Endothelial cell of umbilical vein (primary cell): ENCODE measurements at regions not wholly inside any gene's neighbourhood (a gene's known extent, or its start where the extent isn't known, plus 50 kb on each side); places are given as distances from the start of the nearest gene placed in this dataset.

Experiments used
- CTCF ChIP-seq, 2 donors: IDR thresholded peaks; 1 replicate in 1 of 2; 2 replicates in 1 of 2; pipeline ENCODE4 v1.5.1; 2011; ENCODE audit warnings: low read length in 2 of 2, mild to moderate bottlenecking in 2 of 2, moderate library complexity in 2 of 2, control low read depth in 1 of 2, inconsistent platforms in 1 of 2, low read depth in 1 of 2; ENCODE audit not compliant: insufficient read depth in 1 of 2; ENCODE audit errors: extremely low read depth in 1 of 2
- EZH2 ChIP-seq: IDR thresholded peaks from 2 replicates; pipeline ENCODE4 v1.6.1; 2012; ENCODE audit warnings: borderline replicate concordance, low read depth, mild to moderate bottlenecking, moderate library complexity, low read length, inconsistent platforms; ENCODE audit not compliant: severe bottlenecking
- FOS ChIP-seq: IDR thresholded peaks from 2 replicates; pipeline ENCODE4 v1.6.1; 2011; ENCODE audit warnings: mild to moderate bottlenecking, low read length, moderate library complexity, borderline replicate concordance; ENCODE audit not compliant: insufficient read depth
- GATA2 ChIP-seq: IDR thresholded peaks from 2 replicates; pipeline ENCODE4 v1.7.0; 2011; ENCODE audit warnings: low read depth, mild to moderate bottlenecking, moderate library complexity, mixed read lengths, low read length; ENCODE audit not compliant: insufficient read length, insufficient read depth
- MAX ChIP-seq: IDR thresholded peaks from 2 replicates; pipeline ENCODE4 v1.6.1; 2011; ENCODE audit not compliant: insufficient read depth, insufficient read length
- MYC ChIP-seq: IDR thresholded peaks from one replicate; pipeline ENCODE4 v1.6.1; 2011; ENCODE audit warnings: mild to moderate bottlenecking, low read depth, low read length
- POLR2A ChIP-seq: IDR thresholded peaks from 2 replicates; pipeline ENCODE4 v1.6.1; 2012; ENCODE audit warnings: low read depth, mild to moderate bottlenecking, control low read depth, low read length
- POLR2AphosphoS5 ChIP-seq: IDR thresholded peaks from 2 replicates; pipeline ENCODE4 v1.6.1; 2012; ENCODE audit warnings: low read depth, mild to moderate bottlenecking, control low read depth, low read length, moderate library complexity; ENCODE audit not compliant: insufficient read depth

- TF ChIP-seq CTCF (IDR thresholded peaks at IDR 0.05; ENCODE audit: extremely low read depth in 1 of 2, insufficient read depth in 1 of 2, low read depth in 1 of 2, low read length in 2 of 2) (no peak), POLR2A (no peak), POLR2AphosphoS5 (no peak), MYC (no peak), MAX (no peak), EZH2 (no peak), FOS (no peak), GATA2 (no peak)
These were observed 197.0 kb downstream of the AXIN2 start for GRCh38 chr17:65364438-65364837.
